ENCODE measurements at regions not wholly inside any gene's neighbourhood (a gene's known extent, or its start where the extent isn't known, plus 50 kb on each side); places are given as distances from the start of the nearest gene placed in this dataset.

GRCh38 chr17:70517816-70518215 is 348.5 kb downstream of the KCNJ2 start:
- TF ChIP-seq RAD21 (IDR thresholded peaks at IDR 0.05; ENCODE audit: low read depth) (no peak), CEBPB (IDR thresholded peaks at IDR 0.05) (no peak)

- no peak for TF ChIP-seq TEAD4 (IDR thresholded peaks at IDR 0.05)
- no peak for TF ChIP-seq RAD21 (IDR thresholded peaks at IDR 0.05; ENCODE audit: low read depth)
- no peak for TF ChIP-seq TAF1 (IDR thresholded peaks at IDR 0.05; ENCODE audit: low read depth)
- TF ChIP-seq ZBTB7A (IDR thresholded peaks at IDR 0.05; ENCODE audit: low read depth): no peak
- TF ChIP-seq FOXM1 (IDR thresholded peaks at IDR 0.05; ENCODE audit: borderline replicate concordance, low read depth): no peak
- no peak for TF ChIP-seq EGR1 (IDR thresholded peaks at IDR 0.05)
- TF ChIP-seq REST (IDR thresholded peaks at IDR 0.05; ENCODE audit: low read depth): no peak
Measured at GRCh38 chr17:70519300-70519699, 350.0 kb downstream of the KCNJ2 start.

GRCh38 chr17:70520447-70520846 is 351.1 kb downstream of the KCNJ2 start:
- TF ChIP-seq TEAD4 (IDR thresholded peaks at IDR 0.05) (no peak), ZBTB7A (IDR thresholded peaks at IDR 0.05; ENCODE audit: low read depth) (no peak), USF1 (IDR thresholded peaks at IDR 0.05) (no peak), CREB1 (IDR thresholded peaks at IDR 0.05; ENCODE audit: low read depth) (no peak), NFIC (IDR thresholded peaks at IDR 0.05) (no peak), EP300 (IDR thresholded peaks at IDR 0.05; ENCODE audit: borderline replicate concordance) (no peak), RAD21 (IDR thresholded peaks at IDR 0.05; ENCODE audit: low read depth) (no peak), TAF1 (IDR thresholded peaks at IDR 0.05; ENCODE audit: low read depth) (no peak), TCF12 (IDR thresholded peaks at IDR 0.05; ENCODE audit: low read depth) (no peak), FOXM1 (IDR thresholded peaks at IDR 0.05; ENCODE audit: borderline replicate concordance, low read depth) (no peak), EGR1 (IDR thresholded peaks at IDR 0.05) (no peak), REST (IDR thresholded peaks at IDR 0.05; ENCODE audit: low read depth) (no peak), MAX (IDR thresholded peaks at IDR 0.05) (no peak), YY1 (IDR thresholded peaks at IDR 0.05; ENCODE audit: low read depth) (no peak), CEBPB (IDR thresholded peaks at IDR 0.05) (no peak)

GRCh38 chr17:70520956-70521355 is 351.6 kb downstream of the KCNJ2 start:
- no peak for TF ChIP-seq CREB1 (IDR thresholded peaks at IDR 0.05; ENCODE audit: low read depth)

- TF ChIP-seq YY1 (IDR thresholded peaks at IDR 0.05; ENCODE audit: low read depth) (no peak), RAD21 (IDR thresholded peaks at IDR 0.05; ENCODE audit: low read depth) (no peak), USF1 (IDR thresholded peaks at IDR 0.05) (no peak), ZBTB7A (IDR thresholded peaks at IDR 0.05; ENCODE audit: low read depth) (no peak), TCF12 (IDR thresholded peaks at IDR 0.05; ENCODE audit: low read depth) (no peak), TEAD4 (IDR thresholded peaks at IDR 0.05) (no peak), EGR1 (IDR thresholded peaks at IDR 0.05) (no peak), EP300 (IDR thresholded peaks at IDR 0.05; ENCODE audit: borderline replicate concordance) (no peak), TAF1 (IDR thresholded peaks at IDR 0.05; ENCODE audit: low read depth) (no peak), MAX (IDR thresholded peaks at IDR 0.05) (no peak), CEBPB (IDR thresholded peaks at IDR 0.05) (no peak), FOXM1 (IDR thresholded peaks at IDR 0.05; ENCODE audit: borderline replicate concordance, low read depth) (no peak), NFIC (IDR thresholded peaks at IDR 0.05) (no peak), REST (IDR thresholded peaks at IDR 0.05; ENCODE audit: low read depth) (no peak), CREB1 (IDR thresholded peaks at IDR 0.05; ENCODE audit: low read depth) (no peak)
Measured at GRCh38 chr17:70521821-70522256, 352.5 kb downstream of the KCNJ2 start.
